IMR-90 (cell line): ENCODE measurements at regions not wholly inside any gene's neighbourhood (a gene's known extent, or its start where the extent isn't known, plus 50 kb on each side); places are given as distances from the start of the nearest gene placed in this dataset.

Experiments used
- ATAC-seq: fragments of 200-7000 bp; cut with Tn5 transposase; 2 replicates; pipeline ENCODE4 v1.9.1; 2020; ENCODE audit warnings: low read depth, mild to moderate bottlenecking, moderate library complexity
- BruUV-seq: library from RNA; stranded (reverse); fragments of 400-500 nt; replicated peaks from 2 replicates; lab custom pipeline; 2021; lab: Mats Ljungman, UMichigan
- CTCF ChIA-PET: fragments of 300-600 bp; formaldehyde crosslinking; extraction: SDS; loops from one replicate; lab custom pipeline; 2021; ENCODE audit warnings: antibody characterized with exemption; lab: Yijun Ruan, JAX
- POLR2A ChIA-PET: fragments of 300-600 bp; sonication (Branson Sonifier 250); formaldehyde crosslinking; loops from one replicate; lab custom pipeline; 2022; ENCODE audit warnings: antibody characterized with exemption; ENCODE audit not compliant: unreplicated experiment; lab: Charles Lee
- DNase-seq: peaks from one replicate; pipeline ENCODE4 v3.0.0; 2013
- H2AFZ ChIP-seq: replicated peaks from 2 replicates; pipeline ENCODE3; 2013; ENCODE audit warnings: low read length, mild to moderate bottlenecking; ENCODE audit not compliant: poor library complexity
- H2AK5ac ChIP-seq: 2 replicates; pipeline ENCODE4 v1.6.1; 2013; ENCODE audit warnings: low read depth, low read length, inconsistent platforms
- H2AK9ac ChIP-seq: replicated peaks from 2 replicates; pipeline ENCODE3; 2013; ENCODE audit warnings: mild to moderate bottlenecking, low read depth, low read length, moderate library complexity; ENCODE audit not compliant: poor library complexity
- H2BK120ac ChIP-seq: 2 replicates; pipeline ENCODE4 v1.6.1; 2013; ENCODE audit warnings: low read depth, low read length, inconsistent platforms
- H2BK15ac ChIP-seq: 3 replicates; pipeline ENCODE4 v1.6.1; 2013; ENCODE audit warnings: low read depth, low read length, inconsistent platforms
- H2BK20ac ChIP-seq: 2 replicates; pipeline ENCODE4 v1.6.1; 2013; ENCODE audit warnings: low read depth, mild to moderate bottlenecking, inconsistent platforms, low read length, moderate library complexity
- H2BK5ac ChIP-seq: 2 replicates; pipeline ENCODE4 v1.6.1; 2013; ENCODE audit warnings: mild to moderate bottlenecking, low read depth, low read length, inconsistent platforms; ENCODE audit not compliant: poor library complexity, severe bottlenecking
- H3K14ac ChIP-seq: replicated peaks from 2 replicates; pipeline ENCODE4 v1.6.1; 2013; ENCODE audit warnings: low read depth, low read length, inconsistent platforms
- H3K18ac ChIP-seq: 2 replicates; pipeline ENCODE4 v1.6.1; 2013; ENCODE audit warnings: low read depth, low read length, control low read depth
- H3K23ac ChIP-seq: 2 replicates; pipeline ENCODE4 v1.6.1; 2013; ENCODE audit warnings: low read depth, low read length, inconsistent platforms
- H3K27ac ChIP-seq: 2 replicates; pipeline ENCODE4 v1.5.1; 2013; ENCODE audit warnings: mild to moderate bottlenecking, control low read depth, low read length; ENCODE audit not compliant: insufficient read depth
- H3K27me3 ChIP-seq: 2 replicates; pipeline ENCODE4 v1.6.1; 2013; ENCODE audit warnings: low read length; ENCODE audit not compliant: control insufficient read depth, insufficient read depth
- H3K36me3 ChIP-seq: 2 replicates; pipeline ENCODE4 v1.6.1; 2013; ENCODE audit warnings: low read length, mixed read lengths; ENCODE audit not compliant: control insufficient read depth, insufficient read depth
- H3K4ac ChIP-seq: 2 replicates; pipeline ENCODE4 v1.6.1; 2013; ENCODE audit warnings: low read depth, low read length, inconsistent platforms
- H3K4me1 ChIP-seq: 2 replicates; pipeline ENCODE4 v1.6.1; 2013; ENCODE audit warnings: low read length, mixed read lengths; ENCODE audit not compliant: control insufficient read depth, insufficient read depth
- H3K4me2 ChIP-seq: 2 replicates; pipeline ENCODE4 v1.6.1; 2013; ENCODE audit warnings: low read depth, mild to moderate bottlenecking, control low read depth, low read length, moderate library complexity
- H3K4me3 ChIP-seq: 2 replicates; pipeline ENCODE4 v1.5.1; 2013; ENCODE audit warnings: low read depth, mild to moderate bottlenecking, control low read depth, low read length, moderate library complexity; ENCODE audit not compliant: insufficient read depth
- H3K56ac ChIP-seq: 2 replicates; pipeline ENCODE4 v1.6.1; 2013; ENCODE audit warnings: low read length, inconsistent platforms; ENCODE audit not compliant: insufficient read depth; ENCODE audit errors: extremely low read depth
- H3K79me1 ChIP-seq, 2 experiments: 2 replicates each; pipeline ENCODE4 v1.6.1; 2013; ENCODE audit warnings: low read length in 2 of 2, inconsistent platforms in 1 of 2, low read depth in 1 of 2
- H3K9ac ChIP-seq: 2 replicates; pipeline ENCODE4 v1.6.1; 2013; ENCODE audit warnings: low read depth, low read length, control low read depth
- H3K9me1 ChIP-seq: 2 replicates; pipeline ENCODE4 v1.6.1; 2013; ENCODE audit warnings: low read length, inconsistent platforms; ENCODE audit not compliant: insufficient read depth
- H3K9me3 ChIP-seq: 2 replicates; pipeline ENCODE4 v1.6.1; 2013; ENCODE audit warnings: low read length; ENCODE audit not compliant: control insufficient read depth, insufficient read depth
- H4K20me1 ChIP-seq: 2 replicates; pipeline ENCODE4 v1.6.1; 2013; ENCODE audit warnings: low read length, inconsistent platforms; ENCODE audit not compliant: insufficient read depth
- H4K5ac ChIP-seq: 2 replicates; pipeline ENCODE4 v1.6.1; 2013; ENCODE audit warnings: mild to moderate bottlenecking, low read depth, low read length, control low read depth
- H4K8ac ChIP-seq, 2 experiments: 2 replicates each; pipeline ENCODE4 v1.6.1; 2013; ENCODE audit warnings: low read depth in 2 of 2, low read length in 2 of 2, control low read depth in 1 of 2, inconsistent platforms in 1 of 2
- H4K91ac ChIP-seq: 2 replicates; pipeline ENCODE4 v1.6.1; 2013; ENCODE audit warnings: low read depth, low read length, inconsistent platforms; ENCODE audit not compliant: insufficient read depth
- MAFK ChIP-seq: IDR thresholded peaks from 2 replicates; pipeline ENCODE4 v1.6.1; 2012; ENCODE audit warnings: low read depth, low read length, improper control_type of control experiment
- RFX5 ChIP-seq: IDR thresholded peaks from 2 replicates; pipeline ENCODE4 v1.8.0; 2012; ENCODE audit warnings: low read depth, mild to moderate bottlenecking, low read length, moderate library complexity
- WGBS, 2 experiments: methylation state at CpG; one replicate each; pipeline versions ENCODE4 v1.1.5 to v1.1.7; 2013; ENCODE audit warnings: missing lambda C conversion rate in 2 of 2; ENCODE audit not compliant: insufficient read length in 1 of 2; ENCODE audit errors: extremely low coverage in 2 of 2; 5-methylcytosine and 5-hydroxymethylcytosine counted together
- dilution Hi-C: fragments of 300-500 bp; cut with HindIII; formaldehyde crosslinking; loops from one replicate; pipeline ENCODE4 v1.14.3; 2018; ENCODE audit warnings: low sequenced_read_pairs; ENCODE audit not compliant: unreplicated experiment
- in situ Hi-C: fragments of 300-500 bp; cut with MboI; formaldehyde crosslinking; loops from 3 replicates; pipeline ENCODE4 v1.14.3; 2019; ENCODE audit warnings: low sequenced_read_pairs, inconsistent platforms, mixed read lengths
- intact Hi-C: fragments of 100-400 bp; cut with micrococcal nuclease; formaldehyde crosslinking; loops from 2 replicates; pipeline ENCODE4 v1.10.0; 2022

DNA sequence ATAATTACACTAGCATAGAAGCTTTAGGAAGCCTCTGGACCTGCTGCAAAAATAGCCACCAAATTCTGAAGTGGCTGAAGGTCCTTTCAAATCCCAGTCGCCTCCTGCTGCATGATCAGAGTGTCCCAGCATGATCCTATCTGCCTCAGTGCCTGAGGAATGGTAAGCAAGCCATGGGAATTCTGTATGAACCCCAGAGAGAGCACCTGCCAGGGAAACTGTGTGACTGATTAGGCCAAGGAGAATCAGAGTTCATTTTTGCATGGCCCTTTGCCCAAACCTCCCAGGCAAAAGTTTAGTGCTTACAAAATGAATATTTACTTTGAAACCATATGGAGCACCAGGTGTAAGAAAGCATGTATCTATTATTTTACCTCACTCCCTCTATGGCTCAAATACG is 221.4 kb downstream of the ARL4C start:
- POLR2A ChIA-PET: no interaction called here
- Histone ChIP-seq H2BK120ac (no peak overlapping the region), H2BK15ac (no peak overlapping the region), H3K9me3 (no peaks in the 10 kb centered on the region; the same call in 1 of the 2 replicates), H2BK5ac (no peak overlapping the region), H3K18ac (no peak overlapping the region), H2AK9ac (no peak overlapping the region), H4K8ac (no peak overlapping the region), H3K9ac (no peak overlapping the region), H3K14ac (no peak overlapping the region), H3K4me1 (no peaks in the 10 kb centered on the region), H4K20me1 (no peaks in the 10 kb centered on the region), H3K27me3 (peaks cover 4% of the 10 kb centered on the region), H2AK5ac (no peak overlapping the region), H3K4me2 (no peak overlapping the region), H4K5ac (no peak overlapping the region), H4K91ac (no peak overlapping the region), H3K79me1 (no peaks in the 10 kb centered on the region), H2AFZ (no peak overlapping the region), H3K27ac (no peak overlapping the region), H3K36me3 (no peaks in the 10 kb centered on the region), H3K56ac (no peak overlapping the region), H3K9me1 (no peaks in the 10 kb centered on the region), H3K4ac (no peak overlapping the region), H3K4me3 (no peak overlapping the region), H3K23ac (no peak overlapping the region), H2BK20ac (no peak overlapping the region)
- dilution Hi-C loops (no loop called here), intact Hi-C loops (no loop called here), in situ Hi-C loops (no loop called here)
- TF ChIP-seq RFX5 (no peak), MAFK (no peak)
- DNase-seq (no peak), ATAC-seq (no peak)
- BruUV-seq: no TSS peak
- 38% methylated on average over 1 of the region's 2 CpGs; no CpG with 5 or more reads in 1 of the 2 experiments for WGBS, 2 experiments
- CTCF ChIA-PET: interaction anchor here (0.9 kb wide), 1 partner anchor 934 kb away, joined by 4 read pairs; no protein-coding TSS in a partner anchor
